GM12865 (cell line): ENCODE measurements at regions not wholly inside any gene's neighbourhood (a gene's known extent, or its start where the extent isn't known, plus 50 kb on each side); places are given as distances from the start of the nearest gene placed in this dataset.

ENCODE experiments used
- DNase-seq: peaks from one replicate; pipeline ENCODE4 v3.0.0; 2010; ENCODE audit warnings: low read depth
- H3K4me3 ChIP-seq: 2 replicates; pipeline ENCODE4 v1.5.1; 2011; ENCODE audit warnings: mild to moderate bottlenecking, low read depth, low read length, control low read depth
- TF ChIP-seq, protein P1 (sequence below): IDR thresholded peaks from 2 replicates; pipeline ENCODE4 v1.5.1; 2011; ENCODE audit warnings: low read length, control low read depth, low read depth, inconsistent platforms; ENCODE audit not compliant: insufficient read depth; ENCODE audit errors: missing control alignments

DNA sequence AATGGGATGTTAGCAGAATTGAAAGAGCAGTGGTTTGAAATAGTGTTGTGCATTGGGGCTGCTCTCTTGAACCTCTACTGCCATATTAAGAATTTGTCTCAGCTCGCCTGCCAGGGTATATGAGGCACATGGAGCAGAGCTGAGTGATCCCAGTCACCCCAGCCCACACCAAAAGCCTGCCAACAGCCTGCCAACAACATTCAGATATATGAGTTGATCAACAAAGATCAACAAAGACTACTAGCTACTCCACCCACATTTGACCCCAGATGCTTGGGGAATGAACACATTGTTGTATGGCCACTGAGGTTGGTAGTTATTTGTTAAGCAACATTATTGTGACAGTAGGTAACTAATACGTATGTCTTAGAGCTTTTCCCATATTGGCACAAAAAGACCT lies 570.9 kb upstream of the IL12A start:
- TF ChIP-seq, protein P1, sequence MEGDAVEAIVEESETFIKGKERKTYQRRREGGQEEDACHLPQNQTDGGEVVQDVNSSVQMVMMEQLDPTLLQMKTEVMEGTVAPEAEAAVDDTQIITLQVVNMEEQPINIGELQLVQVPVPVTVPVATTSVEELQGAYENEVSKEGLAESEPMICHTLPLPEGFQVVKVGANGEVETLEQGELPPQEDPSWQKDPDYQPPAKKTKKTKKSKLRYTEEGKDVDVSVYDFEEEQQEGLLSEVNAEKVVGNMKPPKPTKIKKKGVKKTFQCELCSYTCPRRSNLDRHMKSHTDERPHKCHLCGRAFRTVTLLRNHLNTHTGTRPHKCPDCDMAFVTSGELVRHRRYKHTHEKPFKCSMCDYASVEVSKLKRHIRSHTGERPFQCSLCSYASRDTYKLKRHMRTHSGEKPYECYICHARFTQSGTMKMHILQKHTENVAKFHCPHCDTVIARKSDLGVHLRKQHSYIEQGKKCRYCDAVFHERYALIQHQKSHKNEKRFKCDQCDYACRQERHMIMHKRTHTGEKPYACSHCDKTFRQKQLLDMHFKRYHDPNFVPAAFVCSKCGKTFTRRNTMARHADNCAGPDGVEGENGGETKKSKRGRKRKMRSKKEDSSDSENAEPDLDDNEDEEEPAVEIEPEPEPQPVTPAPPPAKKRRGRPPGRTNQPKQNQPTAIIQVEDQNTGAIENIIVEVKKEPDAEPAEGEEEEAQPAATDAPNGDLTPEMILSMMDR = no peak
- no peak for DNase-seq
- no peak overlapping the region for H3K4me3 ChIP-seq

DNA sequence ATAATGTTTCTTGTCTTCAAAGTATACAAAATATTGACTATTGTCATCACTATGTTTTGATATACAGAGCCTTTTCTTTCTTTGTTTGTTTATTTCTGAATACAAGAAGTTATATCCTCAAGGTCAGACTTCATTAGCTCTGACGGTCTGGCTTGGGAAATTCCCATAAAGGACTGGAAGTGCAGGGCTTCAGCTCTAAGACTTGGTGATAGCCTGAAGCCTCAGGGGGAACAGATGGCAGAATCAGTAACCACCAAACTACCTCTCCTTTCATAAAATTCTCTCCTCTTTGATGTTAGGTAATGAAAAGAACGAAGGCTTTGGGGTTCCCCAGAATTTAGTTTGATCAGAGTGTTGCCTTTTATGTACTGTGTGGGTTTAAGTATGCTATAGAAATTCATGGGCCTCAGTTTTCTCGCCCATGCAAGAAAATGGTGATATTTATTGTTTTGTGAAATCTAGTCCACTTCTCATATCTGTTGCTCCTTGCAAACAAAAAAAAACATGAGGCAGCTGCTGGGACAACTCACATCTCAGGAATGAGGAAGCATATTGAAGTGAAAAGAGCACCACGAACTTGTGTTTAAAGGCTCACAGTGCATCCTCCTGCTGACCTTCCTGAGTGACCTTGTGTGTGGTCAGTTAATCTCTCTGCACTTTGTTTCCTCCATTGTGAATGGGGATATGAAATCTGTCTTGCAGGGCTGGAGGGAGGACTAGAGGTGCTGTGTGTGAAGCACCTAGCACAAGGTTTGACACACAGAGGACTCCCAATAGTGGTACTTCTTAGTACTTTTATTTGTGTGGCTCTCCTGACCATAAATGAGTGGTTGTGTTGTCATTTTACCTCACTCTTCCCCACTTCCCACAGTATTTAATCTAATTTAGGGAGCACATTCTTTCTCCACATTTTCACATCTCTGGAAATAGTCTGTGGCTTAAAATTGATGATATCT lies 569.8 kb upstream of the IL12A start:
- H3K4me3 ChIP-seq = no peak overlapping the region
- TF ChIP-seq, protein P1 = no peak
- no peak for DNase-seq

DNA sequence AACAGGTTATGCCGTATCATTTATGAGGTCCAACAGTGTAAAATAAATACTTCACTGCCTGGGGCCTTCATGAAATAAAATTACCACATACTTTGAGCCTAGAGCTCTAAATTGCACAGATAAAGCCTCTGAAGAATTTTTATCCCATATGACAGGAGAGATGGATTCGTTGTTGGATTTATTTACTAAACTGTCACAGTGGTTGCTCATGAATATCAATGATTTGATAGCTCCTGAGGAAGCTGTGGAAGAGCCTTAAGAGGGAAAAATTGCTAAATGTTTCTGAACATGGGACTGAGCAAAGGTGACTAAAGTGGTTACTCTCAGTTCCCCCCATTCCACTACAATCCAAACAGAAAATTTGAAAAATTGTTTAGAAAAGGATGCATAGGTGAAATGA lies 558.9 kb upstream of the IL12A start:
- H3K4me3 ChIP-seq = no peak overlapping the region
- TF ChIP-seq, protein P1 = no peak
- DNase-seq = no peak

DNA sequence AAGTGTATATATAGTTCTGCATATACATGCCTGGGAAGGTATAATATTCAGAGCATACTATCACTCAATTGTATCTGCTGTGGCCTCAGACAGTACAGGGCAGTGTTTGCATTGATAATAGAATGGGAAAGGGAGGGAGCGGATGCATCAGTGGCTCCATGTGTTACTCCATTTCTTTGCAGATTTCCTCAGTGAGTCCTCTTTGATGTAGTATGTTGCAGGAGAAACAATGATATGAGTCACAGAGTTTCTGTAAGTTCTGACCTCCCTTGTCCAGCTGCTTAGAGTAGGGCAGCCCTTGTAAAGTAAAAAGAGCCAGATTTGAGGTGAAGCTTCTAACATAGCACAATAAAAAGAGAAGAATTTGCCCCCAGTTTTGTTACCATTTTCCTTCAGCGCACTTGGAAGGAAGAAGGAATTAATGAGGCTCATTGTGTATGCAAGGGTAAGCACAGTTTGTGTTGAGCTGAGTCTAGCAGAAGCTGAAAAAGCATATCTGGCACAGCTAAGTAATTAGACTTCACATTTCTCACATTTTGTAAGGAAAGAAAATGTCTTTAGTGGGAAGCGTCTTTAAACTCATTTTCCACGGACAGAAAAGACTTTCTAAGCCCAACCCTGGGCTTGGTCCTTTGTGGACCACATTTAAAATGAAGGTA lies 555.8 kb upstream of the IL12A start:
- DNase-seq = no peak
- TF ChIP-seq, protein P1 = no peak
- no peak overlapping the region for H3K4me3 ChIP-seq

DNA sequence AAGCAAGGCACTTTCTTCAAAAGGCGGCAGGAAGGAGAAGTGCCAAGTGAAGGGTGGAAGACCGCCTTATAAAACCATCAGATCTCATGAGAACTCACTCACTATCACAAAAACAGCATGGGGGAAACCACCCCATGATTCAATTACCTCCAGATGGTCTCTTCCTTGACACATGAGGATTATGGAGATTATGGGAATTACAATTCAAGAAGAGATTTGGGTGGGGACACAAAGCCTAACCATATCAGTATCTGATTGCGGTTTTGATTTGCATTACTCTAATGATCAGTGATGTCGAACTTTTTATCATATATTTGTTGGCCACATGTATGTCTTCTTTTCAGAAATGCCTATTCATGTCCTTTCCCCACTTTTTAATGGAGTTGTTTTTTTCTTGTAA lies 549.3 kb upstream of the IL12A start:
- no peak for DNase-seq
- H3K4me3 ChIP-seq = no peak overlapping the region
- TF ChIP-seq, protein P1 = no peak

DNA sequence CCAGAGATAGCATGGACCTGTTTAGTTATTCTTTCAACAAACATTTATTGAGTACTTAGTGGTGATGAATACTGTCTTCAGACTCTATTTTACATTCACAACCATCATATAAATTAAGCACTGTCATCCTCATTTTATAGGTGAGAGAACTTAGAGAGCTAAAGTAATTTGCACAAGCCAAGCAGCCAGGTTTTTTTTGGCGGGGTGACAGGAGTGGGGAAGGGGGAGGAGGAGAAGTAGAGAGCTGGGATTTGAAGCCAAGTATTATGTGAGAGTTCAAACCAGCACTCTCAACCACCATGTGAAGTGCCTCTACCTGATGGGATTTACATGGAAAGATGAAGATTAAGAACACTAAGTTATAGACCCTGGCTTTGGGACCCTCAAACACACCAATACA lies 547.4 kb upstream of the IL12A start:
- TF ChIP-seq, protein P1 = no peak
- no peak for DNase-seq
- H3K4me3 ChIP-seq = no peak overlapping the region
